HEK293T (cell line): ENCODE measurements at regions not wholly inside any gene's neighbourhood (a gene's known extent, or its start where the extent isn't known, plus 50 kb on each side); places are given as distances from the start of the nearest gene placed in this dataset.

Experiments
- CTCF ChIA-PET: fragments of 350-600 bp; formaldehyde crosslinking; extraction: SDS; loops from one replicate; lab custom pipeline; 2021; ENCODE audit warnings: antibody characterized with exemption, inconsistent platforms; lab: Yijun Ruan, JAX
- POLR2A ChIA-PET: fragments of 350-600 bp; formaldehyde crosslinking; extraction: SDS; loops from one replicate; lab custom pipeline; 2020; ENCODE audit warnings: antibody characterized with exemption, inconsistent platforms; lab: Yijun Ruan, JAX
- DNase-seq: peaks from one replicate; pipeline ENCODE4 v3.0.0; 2012; ENCODE audit warnings: mixed read lengths; ENCODE audit errors: extremely low spot score
- ARNT ChIP-seq: fragments of 450-650 bp; IDR thresholded peaks from 2 replicates; pipeline ENCODE4 v1.6.1; 2017; ENCODE audit warnings: mild to moderate bottlenecking
- BHLHE40 ChIP-seq: fragments of 450-650 bp; IDR thresholded peaks from 2 replicates; pipeline ENCODE4 v1.6.1; 2016; ENCODE audit warnings: mild to moderate bottlenecking, moderate library complexity, borderline replicate concordance
- CTBP1 ChIP-seq: fragments of 450-650 bp; IDR thresholded peaks from 2 replicates; pipeline ENCODE4 v1.6.1; 2016; ENCODE audit warnings: borderline replicate concordance
- ELF4 ChIP-seq: fragments of 450-650 bp; IDR thresholded peaks from 2 replicates; pipeline ENCODE4 v1.6.1; 2017; ENCODE audit warnings: antibody characterized with exemption
- FOXA1 ChIP-seq: fragments of 450-650 bp; IDR thresholded peaks from 2 replicates; pipeline ENCODE4 v1.6.1; 2016; ENCODE audit warnings: mild to moderate bottlenecking
- FOXK2 ChIP-seq: fragments of 450-650 bp; IDR thresholded peaks from 2 replicates; pipeline ENCODE4 v1.6.1; 2016; ENCODE audit warnings: mild to moderate bottlenecking
- FOXM1 ChIP-seq: fragments of 450-650 bp; IDR thresholded peaks from 2 replicates; pipeline ENCODE4 v1.6.1; 2017; ENCODE audit warnings: mild to moderate bottlenecking, borderline replicate concordance
- HDGF ChIP-seq: fragments of 450-650 bp; IDR thresholded peaks from 2 replicates; pipeline ENCODE4 v1.6.1; 2017; ENCODE audit warnings: antibody characterized with exemption, borderline replicate concordance
- L3MBTL2 ChIP-seq: fragments of 450-650 bp; conservative IDR thresholded peaks from 2 replicates; pipeline ENCODE4 v1.6.1; 2016; ENCODE audit warnings: mild to moderate bottlenecking
- LEF1 ChIP-seq: fragments of 450-650 bp; IDR thresholded peaks from 2 replicates; pipeline ENCODE4 v1.6.1; 2017; ENCODE audit warnings: mild to moderate bottlenecking, borderline replicate concordance
- NFRKB ChIP-seq: fragments of 450-650 bp; IDR thresholded peaks from 2 replicates; pipeline ENCODE4 v1.6.1; 2016; ENCODE audit warnings: mild to moderate bottlenecking, moderate library complexity
- SP1 ChIP-seq: fragments of 450-650 bp; IDR thresholded peaks from 2 replicates; pipeline ENCODE4 v1.6.1; 2017
- SUZ12 ChIP-seq: fragments of 450-650 bp; IDR thresholded peaks from 2 replicates; pipeline ENCODE4 v1.6.1; 2016; ENCODE audit warnings: mild to moderate bottlenecking
- TARDBP ChIP-seq: fragments of 450-650 bp; IDR thresholded peaks from 2 replicates; pipeline ENCODE4 v1.6.1; 2016
- ZNF384 ChIP-seq: fragments of 450-650 bp; IDR thresholded peaks from 2 replicates; pipeline ENCODE4 v1.6.1; 2016
- TF ChIP-seq, protein P1 (sequence below): fragments of 450-650 bp; IDR thresholded peaks from 2 replicates; pipeline ENCODE4 v1.6.1; 2016

DNA sequence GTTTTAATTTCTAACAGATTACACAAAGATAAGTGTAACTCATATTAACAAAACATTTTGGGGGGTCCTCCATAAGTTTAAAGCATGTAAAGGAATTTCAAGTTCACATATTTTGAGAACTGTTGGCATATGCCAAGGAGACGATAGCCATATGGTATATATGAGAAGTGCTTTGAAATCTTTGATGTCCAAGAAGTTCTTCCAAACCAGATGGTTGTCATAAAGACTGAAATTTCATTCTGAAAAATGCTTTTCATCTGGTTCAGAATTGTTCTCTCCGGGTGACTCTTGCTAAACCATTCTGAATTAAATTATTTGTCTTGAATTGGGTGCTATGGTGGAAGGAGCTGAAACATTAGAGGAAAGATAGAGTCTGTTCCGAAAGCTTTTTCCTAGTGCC, 513.0 kb upstream of the AKR1E2 start:
- DNase-seq, result no peak
- ChIA-PET POLR2A (no interaction called here), CTCF (no interaction called here)
- no peak for TF ChIP-seq FOXA1
- TF ChIP-seq HDGF, result no peak
- TF ChIP-seq FOXM1, result no peak
- TF ChIP-seq ELF4, result no peak
- no peak for TF ChIP-seq SUZ12
- no peak for TF ChIP-seq NFRKB
- TF ChIP-seq FOXK2, result no peak
- TF ChIP-seq, protein P1, sequence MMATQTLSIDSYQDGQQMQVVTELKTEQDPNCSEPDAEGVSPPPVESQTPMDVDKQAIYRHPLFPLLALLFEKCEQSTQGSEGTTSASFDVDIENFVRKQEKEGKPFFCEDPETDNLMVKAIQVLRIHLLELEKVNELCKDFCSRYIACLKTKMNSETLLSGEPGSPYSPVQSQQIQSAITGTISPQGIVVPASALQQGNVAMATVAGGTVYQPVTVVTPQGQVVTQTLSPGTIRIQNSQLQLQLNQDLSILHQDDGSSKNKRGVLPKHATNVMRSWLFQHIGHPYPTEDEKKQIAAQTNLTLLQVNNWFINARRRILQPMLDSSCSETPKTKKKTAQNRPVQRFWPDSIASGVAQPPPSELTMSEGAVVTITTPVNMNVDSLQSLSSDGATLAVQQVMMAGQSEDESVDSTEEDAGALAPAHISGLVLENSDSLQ, result no peak
- no peak for TF ChIP-seq L3MBTL2
- TF ChIP-seq ZNF384, result no peak
- no peak for TF ChIP-seq LEF1
- TF ChIP-seq CTBP1, result no peak
- no peak for TF ChIP-seq ARNT
- no peak for TF ChIP-seq SP1
- no peak for TF ChIP-seq TARDBP
- TF ChIP-seq BHLHE40, result no peak

DNA sequence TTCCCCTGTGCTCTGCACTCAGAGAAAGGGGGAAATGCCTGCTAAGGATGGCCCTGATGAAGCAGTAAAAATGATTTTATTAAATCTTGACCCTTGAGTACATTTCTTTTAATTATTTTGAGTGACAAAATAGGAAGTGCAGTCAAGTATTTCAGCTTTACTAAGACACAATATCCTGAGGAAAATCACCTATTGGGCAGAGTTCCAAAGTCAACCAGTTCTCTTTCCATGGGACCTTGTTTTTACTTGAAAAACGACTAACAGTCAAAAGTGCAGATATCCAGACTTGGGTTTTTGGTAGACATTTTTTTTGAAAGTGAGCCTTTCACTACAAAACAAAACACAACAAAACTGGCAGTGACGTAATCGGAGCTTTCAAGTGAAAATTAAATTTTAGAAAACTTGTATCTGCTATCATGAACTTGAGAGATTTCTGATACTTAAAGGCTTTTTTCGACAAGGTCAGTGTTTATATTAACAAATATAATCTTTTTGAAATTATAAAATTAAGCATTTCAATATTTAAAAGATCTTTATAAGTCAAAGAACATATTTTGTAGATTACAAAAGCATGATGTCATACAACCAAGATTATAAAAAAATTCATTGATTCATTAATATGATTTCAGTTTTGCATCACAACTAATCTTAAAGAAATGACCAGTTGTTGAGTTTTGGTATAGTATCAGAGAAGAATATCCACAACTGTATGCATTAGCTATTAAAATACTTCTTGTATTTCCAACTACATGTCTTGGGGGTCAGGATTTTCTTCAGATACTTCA, 513.8 kb upstream of the AKR1E2 start:
- POLR2A ChIA-PET, result no interaction called here
- no peak for DNase-seq
- CTCF ChIA-PET, result no interaction called here
- TF ChIP-seq ELF4 (no peak), ZNF384 (no peak), NFRKB (no peak)

DNA sequence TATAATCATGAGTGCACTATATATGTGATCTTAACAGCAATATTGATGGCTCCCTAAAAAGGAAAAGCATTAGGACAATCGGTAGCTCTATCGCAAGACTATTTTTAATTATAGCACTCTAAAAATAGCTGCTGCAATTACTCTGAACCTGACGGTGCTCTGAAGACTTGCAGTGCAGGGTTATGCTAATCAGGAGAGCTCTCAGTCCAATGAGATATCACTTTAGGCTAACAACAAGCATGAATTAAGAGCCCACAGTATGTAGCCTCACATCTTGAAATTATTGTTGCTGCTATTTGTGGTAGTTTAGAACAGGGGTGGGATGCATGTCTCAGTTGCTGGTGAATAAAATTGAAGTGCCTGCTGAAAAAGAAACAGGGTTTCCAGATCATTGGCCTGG, 515.8 kb upstream of the AKR1E2 start:
- CTCF ChIA-PET, result no interaction called here
- POLR2A ChIA-PET, result no interaction called here
- DNase-seq, result no peak
- TF ChIP-seq ARNT (no peak), BHLHE40 (no peak), LEF1 (no peak), SP1 (no peak), NFRKB (no peak), FOXA1 (no peak), HDGF (no peak), FOXK2 (no peak)

DNA sequence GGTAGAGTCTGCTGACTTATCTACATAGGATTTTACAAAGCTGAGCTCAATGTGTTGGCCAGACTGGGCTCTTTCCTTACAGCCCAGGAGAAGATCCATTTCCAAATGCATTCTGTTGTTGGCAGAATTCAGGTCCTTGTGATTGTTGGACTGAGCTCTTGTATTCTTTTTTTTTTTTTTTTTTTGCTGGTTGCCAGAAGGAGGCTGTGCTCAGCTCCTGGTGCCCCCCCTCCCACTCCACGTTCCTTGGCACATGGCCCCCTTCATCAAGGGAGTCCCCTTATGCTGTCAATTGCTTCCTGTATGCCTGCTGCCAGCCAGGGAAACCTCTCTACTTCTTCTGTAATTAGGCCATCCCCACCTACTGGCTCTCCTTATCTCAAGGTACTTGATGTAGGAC, 518.1 kb upstream of the AKR1E2 start:
- ChIA-PET CTCF (interaction anchor here (0.6 to 0.9 kb wide), 2 partner anchors 20 to 99 kb away, joined by 3 read pairs; no protein-coding TSS in a partner anchor), POLR2A (no interaction called here)
- no peak for TF ChIP-seq HDGF
- TF ChIP-seq NFRKB, result no peak
- no peak for TF ChIP-seq LEF1
- TF ChIP-seq FOXM1, result no peak
- DNase-seq, result no peak

DNA sequence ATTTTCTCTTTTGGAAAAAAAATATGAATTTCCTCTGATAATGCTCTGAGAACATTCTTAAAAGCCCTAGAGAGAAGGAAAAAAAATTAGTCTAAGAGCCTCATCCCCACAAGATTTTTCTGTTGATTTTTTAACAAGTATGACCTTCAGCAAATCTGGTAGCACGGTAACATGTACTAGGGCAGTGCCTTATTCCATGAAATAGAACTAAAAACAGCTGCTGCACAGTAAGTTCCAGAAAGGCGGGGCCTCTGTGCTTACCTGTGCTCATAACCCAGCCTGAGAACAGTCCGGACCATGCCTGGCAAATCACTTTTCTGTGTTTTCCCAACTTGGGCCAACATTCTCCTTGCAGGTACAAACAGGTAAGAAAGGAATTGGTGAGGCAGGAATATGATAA, 519.1 kb upstream of the AKR1E2 start:
- ChIA-PET CTCF (no interaction called here), POLR2A (interaction anchor here (1.4 kb wide), 1 partner anchor 522 kb away, joined by 4 read pairs; the partner anchor contains the start of gene KLF6)
- TF ChIP-seq TARDBP (no peak), SP1 (no peak), FOXK2 (no peak), L3MBTL2 (no peak), FOXA1 (no peak), CTBP1 (no peak), FOXM1 (no peak), NFRKB (no peak), LEF1 (no peak), ZNF384 (no peak), BHLHE40 (no peak), ARNT (no peak)
- TF ChIP-seq, protein P1, result no peak
- DNase-seq, result no peak

DNA sequence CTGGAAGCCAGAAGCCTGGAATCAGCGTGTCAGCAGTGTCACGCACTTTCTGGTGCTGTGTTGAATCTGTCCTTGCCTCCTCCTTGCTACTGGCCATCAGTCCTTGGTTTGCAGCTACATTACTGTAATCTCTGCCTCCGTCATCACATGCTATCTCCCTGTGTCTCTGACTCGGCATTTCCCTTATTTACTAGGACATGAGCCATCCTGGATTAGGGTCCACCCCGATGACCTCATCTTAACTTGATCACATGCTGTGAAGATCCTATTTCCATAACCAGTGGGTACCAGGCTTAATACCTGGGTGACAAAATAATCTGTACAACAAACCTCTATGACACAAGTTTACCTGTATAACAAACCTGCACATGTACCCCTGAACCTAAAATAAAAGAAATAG, 518.0 kb upstream of the KLF6 start:
- no peak for TF ChIP-seq FOXA1
- POLR2A ChIA-PET, result no interaction called here
- no peak for DNase-seq
- CTCF ChIA-PET, result interaction anchor here (0.7 kb wide), 1 partner anchor 72 kb away, joined by 3 read pairs; no protein-coding TSS in a partner anchor

DNA sequence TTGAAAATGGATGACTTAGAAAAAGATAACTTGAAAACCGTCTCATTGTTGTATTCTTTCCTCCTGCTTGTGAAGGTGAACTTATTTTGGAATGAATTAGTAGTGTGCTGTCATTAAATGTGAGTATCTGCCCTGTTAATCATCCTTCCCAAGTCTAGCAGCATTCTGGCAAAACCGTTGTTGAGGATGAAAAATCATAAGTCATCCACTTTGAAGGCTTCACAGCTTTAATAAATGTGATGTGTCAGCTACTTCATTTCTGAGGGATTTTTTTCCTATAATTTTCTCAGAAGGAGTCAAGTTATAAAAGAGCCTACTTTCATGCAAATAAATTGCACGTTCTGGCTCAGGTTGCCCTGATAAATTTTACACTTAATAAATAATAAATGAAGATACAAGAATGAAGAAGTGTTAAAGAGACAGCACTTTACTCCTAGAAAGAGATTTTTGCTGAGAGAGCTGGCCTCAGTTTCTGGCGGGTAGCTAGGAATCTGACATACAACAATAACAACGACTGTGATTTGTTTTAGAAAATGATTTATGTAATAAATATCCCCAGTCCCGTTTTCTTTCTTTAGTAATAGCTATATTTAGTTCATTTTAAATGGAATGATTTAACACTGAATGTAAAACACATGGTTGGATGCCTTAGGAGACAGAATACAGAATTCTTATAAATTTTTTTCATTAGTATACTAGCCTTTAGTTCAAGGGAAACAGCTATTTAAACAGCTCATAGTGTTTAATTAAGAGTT, 516.5 kb upstream of the KLF6 start:
- DNase-seq, result no peak
- POLR2A ChIA-PET, result no interaction called here
- CTCF ChIA-PET, result no interaction called here
- TF ChIP-seq L3MBTL2 (no peak), FOXA1 (no peak), CTBP1 (no peak), BHLHE40 (no peak), SUZ12 (no peak), ELF4 (no peak), ARNT (no peak), HDGF (no peak), FOXK2 (no peak), FOXM1 (no peak), LEF1 (no peak), ZNF384 (no peak), NFRKB (no peak), TARDBP (no peak), SP1 (no peak)
- TF ChIP-seq, protein P1, result no peak
